ENCODE measurements at regions not wholly inside any gene's neighbourhood (a gene's known extent, or its start where the extent isn't known, plus 50 kb on each side); places are given as distances from the start of the nearest gene placed in this dataset.
"Not testable (repeated sequence)": the region's sequence is repeated elsewhere in the genome, so short reads cannot be mapped to it uniquely, and the experiment has no call there.

DNA sequence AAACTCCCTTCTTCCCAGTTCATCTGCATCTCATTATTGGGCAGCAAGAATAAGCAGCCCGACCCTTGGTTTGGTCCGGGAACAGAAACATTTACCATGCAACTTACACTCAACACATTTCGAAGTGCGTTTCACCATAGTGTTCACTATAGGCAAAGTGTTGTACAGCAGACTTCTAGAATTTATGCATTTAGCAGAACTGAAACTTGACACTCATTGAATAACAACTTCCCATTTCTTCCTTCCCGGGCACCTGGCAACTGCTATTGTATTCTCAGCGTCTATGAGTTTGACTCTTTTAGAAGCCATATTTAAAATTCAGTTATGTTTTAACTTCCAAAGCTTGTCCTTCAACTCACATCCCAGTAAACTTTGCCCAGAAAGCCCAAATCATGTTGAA, 840.6 kb downstream of the NLGN4X start:
- intact Hi-C loops (cut with DNase I): no loop called here
- no peak for DNase-seq (ENCODE audit: low spot score)

DNA sequence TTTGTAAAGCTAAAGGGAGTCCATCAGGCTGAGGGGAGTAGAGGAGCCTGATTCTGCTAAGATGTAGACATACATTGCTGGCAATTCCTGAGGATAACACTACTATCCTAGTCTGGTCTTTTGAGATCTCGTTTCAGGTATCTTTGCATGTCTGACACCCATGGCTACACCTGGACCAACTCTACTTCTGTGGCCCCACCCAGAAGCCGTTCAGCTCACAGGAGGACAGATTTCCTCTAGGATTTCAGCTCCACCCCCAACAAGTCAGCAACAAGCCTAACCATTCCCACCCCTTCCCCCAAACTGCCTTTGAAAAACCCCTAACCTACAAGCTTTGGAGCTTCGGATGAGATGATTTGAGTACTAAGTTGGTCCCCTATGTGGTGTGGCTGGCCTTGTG, 848.2 kb downstream of the NLGN4X start:
- intact Hi-C loops (cut with DNase I): no loop called here
- no peak for DNase-seq (ENCODE audit: low spot score)

GRCh38 chrX:5341902-5342301, 886.8 kb downstream of the NLGN4X start:
- DNase-seq (ENCODE audit: low spot score): no peak
- intact Hi-C loops (cut with DNase I): no loop called here

GRCh38 chrX:5337160-5337559, 891.5 kb downstream of the NLGN4X start:
- intact Hi-C loops (cut with DNase I): no loop called here
- no peak for DNase-seq (ENCODE audit: low spot score)

- no peak for DNase-seq (ENCODE audit: low spot score)
- intact Hi-C loops (cut with DNase I): no loop called here
These were observed 904.1 kb downstream of the NLGN4X start for GRCh38 chrX:5324546-5324945.

DNA sequence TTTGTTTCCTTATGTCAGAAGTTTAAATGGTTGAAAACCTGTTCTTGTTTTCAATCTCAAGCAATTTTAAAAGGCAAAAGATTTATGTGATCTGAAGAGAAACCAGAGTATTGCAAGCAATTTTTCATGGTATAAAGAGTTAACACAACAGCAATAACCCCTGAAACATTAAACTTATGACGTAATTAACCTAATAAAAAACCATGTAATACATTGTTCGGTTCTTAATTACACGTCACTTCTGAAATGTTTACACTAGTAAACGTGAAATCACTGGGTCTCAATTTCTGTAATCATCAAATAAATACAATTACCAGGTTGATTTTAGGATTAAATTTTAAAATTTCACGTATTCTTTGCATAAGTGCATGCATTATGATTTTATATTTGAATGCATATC, 914.5 kb downstream of the NLGN4X start:
- intact Hi-C loops (cut with DNase I): loop anchor here in 1 of 2 donors (5.0 kb wide), 1 partner anchor 283 kb away; no protein-coding TSS in a partner anchor
- no peak for DNase-seq (ENCODE audit: low spot score)

DNA sequence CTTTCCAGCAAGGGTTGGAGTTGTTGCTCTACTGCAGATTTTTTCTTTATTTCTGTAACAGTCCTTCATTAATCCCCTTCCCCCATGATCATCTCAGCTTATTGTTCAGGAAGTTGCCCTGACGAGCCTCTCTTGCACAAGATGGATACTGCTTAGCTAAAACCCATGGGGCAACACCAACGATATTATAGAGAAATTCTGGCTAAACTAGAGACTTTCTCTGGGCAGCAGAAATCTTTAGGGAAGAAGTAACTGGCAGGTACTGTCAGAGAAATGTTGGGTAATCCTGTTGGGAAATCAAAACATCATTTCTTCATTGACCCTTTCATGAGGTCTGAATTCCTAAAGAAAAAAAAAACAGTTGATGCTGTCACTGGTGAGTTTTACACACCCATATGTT, 921.3 kb downstream of the NLGN4X start:
- no peak for DNase-seq (ENCODE audit: low spot score)
- intact Hi-C loops (cut with DNase I): no loop called here

DNA sequence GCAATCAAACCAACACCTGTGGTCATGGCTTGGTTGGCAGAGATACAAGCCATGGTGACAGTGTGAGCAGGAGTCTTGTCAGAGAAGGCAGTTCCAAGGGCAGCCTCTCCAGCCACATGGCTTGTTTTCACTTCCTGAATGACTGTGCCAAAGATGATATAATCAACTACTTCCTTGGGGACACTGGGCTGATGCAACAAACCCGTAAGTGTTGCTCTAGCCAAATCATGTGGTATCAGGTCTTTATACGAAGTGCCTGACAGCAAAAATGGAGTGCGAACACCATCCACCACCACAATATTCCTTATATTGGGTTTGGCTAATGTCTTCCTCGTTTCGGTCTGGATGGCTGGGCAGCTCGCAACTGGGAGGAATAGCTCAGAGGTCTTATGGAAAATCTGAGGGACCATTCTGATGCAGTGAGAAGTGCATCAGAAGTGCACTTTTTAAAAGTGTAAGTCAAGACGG, 922.0 kb downstream of the NLGN4X start:
- intact Hi-C loops (cut with DNase I): no loop called here
- no peak for DNase-seq (ENCODE audit: low spot score)

DNA sequence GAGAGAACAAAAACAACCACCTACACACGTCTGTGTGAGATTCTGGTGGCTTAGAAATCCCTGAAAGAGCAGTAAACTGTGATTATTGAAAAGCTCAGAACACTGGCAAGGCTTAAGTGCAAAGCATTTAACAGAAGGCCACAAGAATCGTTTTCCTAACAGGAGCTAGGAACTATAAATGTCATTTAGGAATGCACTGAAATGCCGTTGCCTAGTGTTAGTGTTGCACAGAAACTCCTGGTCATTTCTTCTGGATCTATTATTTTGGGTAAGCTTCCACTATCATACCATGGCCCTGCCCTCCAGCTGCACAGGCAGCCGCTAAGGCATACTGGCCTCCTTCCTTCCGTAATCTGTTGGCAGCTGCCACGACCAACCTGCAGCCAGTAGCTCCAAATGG, 923.2 kb downstream of the NLGN4X start:
- intact Hi-C loops (cut with DNase I): no loop called here
- no peak for DNase-seq (ENCODE audit: low spot score)

DNA sequence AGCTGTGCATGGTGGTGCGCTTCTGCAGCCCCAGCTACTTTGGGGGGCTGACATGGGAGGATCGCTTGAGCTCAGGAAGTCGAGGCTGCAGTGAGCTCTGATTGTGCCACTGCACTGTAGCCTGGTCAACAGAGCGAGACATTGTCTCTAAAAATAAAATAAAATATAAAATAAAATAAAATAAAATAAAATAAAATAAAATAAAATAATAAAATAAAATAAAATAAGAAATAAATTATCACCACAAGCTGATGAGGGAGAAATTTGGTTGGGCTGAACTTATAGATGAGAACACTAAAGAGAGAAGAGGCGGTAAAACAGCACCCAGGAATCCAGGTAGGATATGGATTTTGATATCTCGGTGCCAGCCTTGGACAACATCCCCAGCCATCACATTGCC, 933.7 kb downstream of the NLGN4X start:
- DNase-seq (ENCODE audit: low spot score): no peak
- intact Hi-C loops (cut with DNase I): no loop called here

DNA sequence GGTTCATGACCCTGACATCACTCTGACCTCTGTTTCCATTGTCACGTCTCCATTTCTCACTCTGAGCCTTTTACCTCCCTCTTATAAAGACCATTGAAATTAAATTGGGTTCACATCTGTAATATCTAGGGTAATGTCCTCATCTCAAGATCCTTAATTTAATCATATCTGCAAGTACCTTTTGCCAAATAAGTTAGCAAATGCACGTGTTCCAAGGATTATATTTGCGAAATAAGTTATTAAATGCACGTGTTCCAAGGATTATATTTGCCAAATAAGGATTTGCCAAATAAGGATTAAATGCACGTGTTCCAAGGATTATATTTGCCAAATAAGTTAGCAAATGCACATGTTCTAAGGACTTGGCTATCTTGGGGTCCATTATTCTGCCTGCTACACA, 938.0 kb downstream of the NLGN4X start:
- no peak for DNase-seq (ENCODE audit: low spot score)
- intact Hi-C loops (cut with DNase I): no loop called here

GRCh38 chrX:5289949-5290348, 938.7 kb downstream of the NLGN4X start:
- intact Hi-C loops (cut with DNase I); DNase-seq (ENCODE audit: low spot score): not testable (repeated sequence)

GRCh38 chrX:5278908-5279307, 949.8 kb downstream of the NLGN4X start:
- no peak for DNase-seq (ENCODE audit: low spot score)
- intact Hi-C loops (cut with DNase I): no loop called here

- DNase-seq (ENCODE audit: low spot score): no peak
- intact Hi-C loops (cut with DNase I): no loop called here
These were observed 963.3 kb downstream of the NLGN4X start for GRCh38 chrX:5265324-5265850.

DNA sequence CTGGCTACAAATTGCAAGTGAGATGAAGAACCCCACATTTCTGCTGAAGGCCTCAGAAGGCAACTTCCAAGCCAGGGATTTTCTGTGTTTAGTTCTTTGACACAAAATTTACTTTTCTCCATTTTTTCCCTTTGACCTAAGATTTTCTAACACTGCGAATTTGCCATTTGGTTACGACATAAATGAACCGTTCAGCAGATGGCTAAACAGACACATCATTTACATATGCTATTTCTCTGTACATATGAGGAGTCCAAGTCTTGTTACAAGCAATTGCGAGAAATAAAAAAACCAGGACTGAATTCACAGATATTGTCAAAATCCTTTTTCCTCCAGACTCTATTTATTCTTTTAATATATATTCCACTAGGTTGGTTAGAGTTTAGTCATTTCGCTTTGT, 978.6 kb downstream of the NLGN4X start:
- intact Hi-C loops (cut with DNase I): no loop called here
- no peak for DNase-seq (ENCODE audit: low spot score)

DNA sequence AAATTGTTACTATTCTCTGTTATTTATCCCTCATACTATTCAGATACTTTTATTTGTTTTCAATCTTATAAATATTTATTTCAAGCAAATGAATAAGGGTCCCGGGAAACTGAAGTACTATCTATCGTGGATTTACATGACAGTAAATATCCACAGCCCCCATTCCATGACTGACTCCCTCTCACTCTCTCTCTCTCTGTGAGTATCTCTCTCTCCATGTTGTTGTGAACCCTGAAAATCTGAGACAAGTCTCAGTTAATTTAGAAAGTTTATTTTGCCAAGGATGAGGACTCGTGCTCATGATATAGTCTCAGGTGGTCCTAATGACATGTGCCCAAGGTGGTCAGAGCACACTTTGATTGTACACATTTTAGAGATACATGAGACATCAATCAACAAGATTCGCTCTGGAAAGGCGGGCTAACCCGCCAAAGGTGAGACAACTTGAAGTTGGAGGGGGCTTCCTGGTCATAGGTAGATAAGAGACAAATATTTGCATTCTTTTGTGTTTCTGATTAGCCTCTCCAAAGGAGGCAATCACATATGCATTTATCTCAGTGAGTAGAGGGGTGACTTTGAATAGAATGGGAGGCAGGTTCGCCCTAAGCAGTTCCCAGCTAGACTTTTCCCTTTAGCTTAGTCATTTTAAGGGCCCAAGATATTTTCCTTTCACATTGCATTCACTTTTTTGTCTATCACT, 986.4 kb downstream of the NLGN4X start:
- DNase-seq (ENCODE audit: low spot score): no peak
- intact Hi-C loops (cut with DNase I): no loop called here

DNA sequence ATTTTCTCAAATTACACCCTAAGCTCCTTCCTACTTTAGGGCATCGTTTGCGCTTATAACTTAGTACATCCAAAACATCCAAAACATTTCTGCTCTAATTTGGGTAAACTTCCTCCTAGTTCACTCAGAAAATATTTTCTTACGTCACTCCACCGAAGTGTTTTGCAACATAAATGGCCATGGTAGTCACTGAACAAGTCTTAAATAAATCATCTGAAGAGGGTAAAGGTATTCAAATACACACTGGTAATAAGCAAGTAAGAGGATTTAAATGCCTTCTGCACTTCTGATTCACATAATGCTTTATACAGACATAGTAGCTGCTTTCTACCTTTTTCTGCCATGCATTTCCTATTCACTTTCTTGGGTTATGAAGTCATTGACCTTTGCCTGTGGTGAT, 991.9 kb downstream of the NLGN4X start:
- no peak for DNase-seq (ENCODE audit: low spot score)
- intact Hi-C loops (cut with DNase I): no loop called here

- DNase-seq (ENCODE audit: low spot score): no peak
- intact Hi-C loops (cut with DNase I): no loop called here
These were observed 992.6 kb downstream of the NLGN4X start for GRCh38 chrX:5236096-5236495.

- intact Hi-C loops (cut with DNase I): no loop called here
These were observed 994.8 kb downstream of the NLGN4X start for GRCh38 chrX:5233830-5234229.

GRCh38 chrX:5220421-5220820, 1008.2 kb downstream of the NLGN4X start:
- DNase-seq (ENCODE audit: low spot score): no peak
- intact Hi-C loops (cut with DNase I): no loop called here

More at GRCh38 chrX:5233830-5234229, 994.8 kb downstream of the NLGN4X start:
- no peak for DNase-seq (ENCODE audit: low spot score)

- intact Hi-C loops (cut with DNase I): no loop called here
- no peak for DNase-seq (ENCODE audit: low spot score)
These were observed 1033.9 kb downstream of the NLGN4X start for GRCh38 chrX:5194806-5195205.
